ENCODE measurements at regions not wholly inside any gene's neighbourhood (a gene's known extent, or its start where the extent isn't known, plus 50 kb on each side); places are given as distances from the start of the nearest gene placed in this dataset.

DNA sequence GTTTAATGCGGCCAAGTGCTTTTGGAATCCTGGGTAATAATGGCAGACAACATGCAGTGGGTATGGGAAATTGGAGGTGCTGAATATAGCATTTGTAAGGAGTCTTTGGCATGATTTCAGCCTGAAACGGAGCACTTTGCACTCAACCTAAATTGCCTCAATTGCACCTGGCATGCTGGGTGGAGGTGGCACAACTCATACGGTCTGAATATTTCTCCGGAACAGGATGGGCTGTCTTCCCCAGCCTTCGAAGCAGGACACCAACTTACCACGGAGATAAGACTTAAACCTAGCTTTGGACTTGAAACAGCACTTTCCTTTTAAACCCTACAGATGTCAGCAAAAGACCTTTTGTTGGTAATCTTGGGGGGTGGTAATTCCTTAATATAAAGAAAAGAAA is 153.7 kb upstream of the SRRM4 start:
- intact Hi-C loops (cut with DNase I; ENCODE audit: low total_unique reads) = no loop called here
- Histone ChIP-seq H3K27me3 (no peaks in the 10 kb centered on the region), H3K4me3 (no peak overlapping the region), H3K9me3 (no peaks in the 10 kb centered on the region), H3K27ac (no peak overlapping the region), H3K36me3 (no peaks in the 10 kb centered on the region), H3K4me1 (no peaks in the 10 kb centered on the region)
- TF ChIP-seq CTCF (IDR thresholded peaks at IDR 0.05) (no peak), POLR2A (IDR thresholded peaks at IDR 0.05) (no peak)
- no peak for DNase-seq

DNA sequence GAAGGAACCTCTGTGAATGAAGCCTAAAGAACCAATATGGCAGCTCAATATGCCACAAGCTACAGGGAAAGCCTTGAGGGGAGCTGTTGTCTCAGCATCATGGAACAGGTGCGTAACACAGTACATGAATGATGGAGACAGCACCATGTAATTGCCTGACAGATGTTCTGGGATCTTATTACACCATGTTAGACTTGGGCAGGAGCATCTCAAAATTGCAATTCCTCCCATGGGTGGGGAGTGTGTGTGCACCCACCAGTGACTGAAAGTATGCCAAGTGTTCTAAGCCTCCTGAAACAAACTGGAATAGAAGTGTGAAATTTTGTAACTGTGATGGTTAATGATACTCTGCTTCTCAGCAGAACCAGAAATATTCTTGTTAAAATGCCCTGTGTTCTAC is 151.0 kb upstream of the SRRM4 start:
- Histone ChIP-seq H3K36me3 (no peaks in the 10 kb centered on the region), H3K4me3 (no peak overlapping the region), H3K27ac (no peak overlapping the region), H3K4me1 (no peaks in the 10 kb centered on the region), H3K27me3 (no peaks in the 10 kb centered on the region), H3K9me3 (no peaks in the 10 kb centered on the region)
- TF ChIP-seq CTCF (IDR thresholded peaks at IDR 0.05) = no peak
- TF ChIP-seq POLR2A (IDR thresholded peaks at IDR 0.05) = no peak
- intact Hi-C loops (cut with DNase I; ENCODE audit: low total_unique reads) = no loop called here
- no peak for DNase-seq

DNA sequence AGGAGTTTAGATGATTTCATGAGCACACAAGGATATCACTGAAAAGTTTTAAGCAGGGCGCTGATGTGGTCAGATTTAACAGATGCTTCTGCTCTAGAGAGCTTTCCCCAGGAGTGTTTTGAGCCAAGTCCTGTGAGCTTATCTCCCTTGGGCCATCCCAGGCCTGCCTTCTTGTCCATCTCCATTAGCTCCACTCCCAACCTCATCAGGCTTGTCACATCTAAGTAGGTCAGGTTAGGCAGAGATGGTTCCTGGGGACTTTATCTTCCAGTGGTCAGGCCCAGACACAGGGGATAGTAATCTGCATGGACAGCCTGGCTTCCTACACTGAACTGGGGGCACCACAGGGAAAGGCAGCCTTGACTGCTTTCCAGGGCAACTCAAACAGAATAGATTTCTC is 145.4 kb upstream of the SRRM4 start:
- Histone ChIP-seq H3K4me1 (no peaks in the 10 kb centered on the region), H3K36me3 (no peaks in the 10 kb centered on the region), H3K27ac (no peak overlapping the region), H3K27me3 (no peaks in the 10 kb centered on the region), H3K9me3 (no peaks in the 10 kb centered on the region), H3K4me3 (no peak overlapping the region)
- DNase-seq = no peak
- TF ChIP-seq CTCF (IDR thresholded peaks at IDR 0.05) (no peak), POLR2A (IDR thresholded peaks at IDR 0.05) (no peak)
- intact Hi-C loops (cut with DNase I; ENCODE audit: low total_unique reads) = no loop called here

- TF ChIP-seq CTCF (IDR thresholded peaks at IDR 0.05) (no peak), POLR2A (IDR thresholded peaks at IDR 0.05) (no peak)
- Histone ChIP-seq H3K27ac (no peak overlapping the region), H3K4me1 (no peaks in the 10 kb centered on the region), H3K27me3 (no peaks in the 10 kb centered on the region), H3K4me3 (no peak overlapping the region), H3K9me3 (no peaks in the 10 kb centered on the region), H3K36me3 (no peaks in the 10 kb centered on the region)
- DNase-seq = no peak
- intact Hi-C loops (cut with DNase I; ENCODE audit: low total_unique reads) = no loop called here
Observed at GRCh38 chr12:118840399-118840798, 140.9 kb upstream of the SRRM4 start.

DNA sequence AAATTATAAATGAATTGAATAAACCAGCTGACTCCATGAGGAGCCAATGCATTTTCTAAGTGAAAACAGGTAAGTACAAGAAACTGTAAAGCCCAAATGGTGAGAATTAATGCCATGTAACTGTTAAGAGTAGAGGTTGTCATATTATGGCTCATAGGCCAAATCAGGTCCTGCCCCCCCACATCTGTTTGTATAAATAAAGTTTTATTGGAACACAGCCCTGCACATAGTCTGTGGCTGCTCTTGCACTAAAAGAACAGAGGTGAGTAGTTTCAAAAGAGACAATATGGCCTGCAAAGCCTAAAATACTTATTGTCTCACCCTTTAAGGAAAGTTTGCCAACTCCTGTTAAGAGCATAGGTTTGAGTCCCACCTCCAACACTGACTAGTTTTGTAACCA is 140.5 kb upstream of the SRRM4 start:
- no peaks in the 10 kb centered on the region for H3K4me1 ChIP-seq
- TF ChIP-seq CTCF (IDR thresholded peaks at IDR 0.05) (no peak), POLR2A (IDR thresholded peaks at IDR 0.05) (no peak)
- H3K27me3 ChIP-seq = no peaks in the 10 kb centered on the region
- no peak for DNase-seq
- H3K4me3 ChIP-seq = no peak overlapping the region
- H3K27ac ChIP-seq = no peak overlapping the region
- no peaks in the 10 kb centered on the region for H3K9me3 ChIP-seq
- no peaks in the 10 kb centered on the region for H3K36me3 ChIP-seq
- intact Hi-C loops (cut with DNase I; ENCODE audit: low total_unique reads) = no loop called here

Measured in uterus (tissue), 3 donors.